PFSK-1 (cell line): ENCODE measurements at regions not wholly inside any gene's neighbourhood (a gene's known extent, or its start where the extent isn't known, plus 50 kb on each side); places are given as distances from the start of the nearest gene placed in this dataset.

Experiments used
- POLR2AphosphoS5 ChIP-seq: IDR thresholded peaks from 2 replicates; pipeline ENCODE4 v1.6.1; 2012; ENCODE audit warnings: low read depth, mild to moderate bottlenecking, control low read depth, low read length, moderate library complexity
- SIN3A ChIP-seq: IDR thresholded peaks from 2 replicates; pipeline ENCODE4 v1.6.1; 2012; ENCODE audit warnings: mild to moderate bottlenecking, low read length, moderate library complexity, borderline replicate concordance; ENCODE audit not compliant: insufficient read depth

DNA sequence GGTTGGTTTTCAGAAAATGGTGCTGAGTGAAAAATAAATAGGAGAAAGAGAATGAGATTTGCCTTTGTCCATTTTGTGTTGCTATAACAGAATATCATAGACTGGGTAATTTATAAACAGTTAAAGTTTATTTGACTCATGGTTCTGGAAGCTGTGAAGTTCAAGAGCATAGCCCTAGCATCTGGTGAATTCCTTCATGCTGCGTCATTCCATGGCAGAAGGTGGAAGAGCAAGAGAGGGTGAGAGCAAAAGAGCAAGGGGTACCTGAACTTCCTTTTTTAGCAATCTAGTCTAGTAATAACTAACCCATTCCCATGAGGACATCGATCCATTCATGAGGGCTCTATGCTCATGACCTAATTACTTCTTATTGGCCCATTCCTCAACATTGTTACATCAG is 209.1 kb upstream of the ZP4 start:
- TF ChIP-seq SIN3A (no peak), POLR2AphosphoS5 (no peak)
